ENCODE measurements at regions not wholly inside any gene's neighbourhood (a gene's known extent, or its start where the extent isn't known, plus 50 kb on each side); places are given as distances from the start of the nearest gene placed in this dataset.
A peak's percentile ranks its signal among the peaks of the same experiment; 100 is the strongest.

GRCh38 chr3:157820157-157820517 lies 286.1 kb downstream of the SHOX2 start:
- no peak overlapping the region for H3K9ac ChIP-seq (replicated peaks in 1 of 4; ENCODE audit: extremely low read depth in 1 of 4, low read depth in 3 of 4, low read length in 3 of 4)
- TF ChIP-seq RBBP5 (IDR thresholded peaks at IDR 0.05; ENCODE audit: borderline replicate concordance, low read depth, low read length) (no peak), KDM4A (IDR thresholded peaks at IDR 0.05; ENCODE audit: low read depth, low read length, severe bottlenecking) (no peak), YY1 (IDR thresholded peaks at IDR 0.05; ENCODE audit: low read depth, low read length) (no peak), TEAD4 (IDR thresholded peaks at IDR 0.05; ENCODE audit: low read depth, low read length) (no peak), BCL11A (IDR thresholded peaks at IDR 0.05; ENCODE audit: low read depth in 2 of 2, low read length in 2 of 2) (no peak), BACH1 (IDR thresholded peaks at IDR 0.05; ENCODE audit: low read length) (no peak), EZH2 (IDR thresholded peaks at IDR 0.05; ENCODE audit: low read depth, low read length, severe bottlenecking) (no peak), SRF (IDR thresholded peaks at IDR 0.05; ENCODE audit: low read depth, low read length) (no peak), KDM1A (IDR thresholded peaks at IDR 0.05; ENCODE audit: borderline replicate concordance, low read length) (no peak), TAF7 (optimal IDR thresholded peaks at IDR 0.05; ENCODE audit: borderline replicate concordance, low read depth, low read length) (no peak), E2F6 (IDR thresholded peaks at IDR 0.05) (no peak), HDAC6 (IDR thresholded peaks at IDR 0.05; ENCODE audit: low read depth, low read length) (no peak), ATF3 (IDR thresholded peaks at IDR 0.05; ENCODE audit: insufficient read depth, low read depth, low read length) (no peak), EP300 (IDR thresholded peaks at IDR 0.05; ENCODE audit: borderline replicate concordance in 1 of 2, low read depth in 2 of 2, low read length in 2 of 2) (no peak)

More at GRCh38 chr3:157820157-157820517, 286.1 kb downstream of the SHOX2 start:
- Histone ChIP-seq H3K4me3 (ENCODE audit: extremely low read depth in 1 of 4, insufficient read depth in 2 of 4, low read depth in 3 of 4, low read length in 4 of 4) (no peak overlapping the region; a peak in 1 of 8 replicates), H2BK12ac (ENCODE audit: low read depth, low read length) (no peak overlapping the region), H3K23ac (ENCODE audit: insufficient read length) (no peak overlapping the region), H2AK5ac (ENCODE audit: low read depth, low read length) (no peak overlapping the region), H3K79me2 (ENCODE audit: control insufficient read depth in 1 of 2, insufficient read depth in 2 of 2, low read length in 2 of 2) (no peaks in the 10 kb centered on the region), H3K27ac (ENCODE audit: low read depth, low read length) (no peak overlapping the region), H2BK120ac (replicated peaks; ENCODE audit: low read depth, low read length) (no peak overlapping the region), H4K5ac (ENCODE audit: insufficient read length, low read depth, low read length) (no peak overlapping the region), H2BK20ac (ENCODE audit: low read length) (no peak overlapping the region), H3K23me2 (ENCODE audit: low read depth, low read length) (no peaks in the 10 kb centered on the region), H3K79me1 (ENCODE audit: low read depth, low read length) (no peaks in the 10 kb centered on the region), H2AFZ (ENCODE audit: low read length) (peak overlapping the region; percentile 97), H4K20me1 (replicated peaks in 1 of 2; ENCODE audit: control insufficient read depth in 1 of 2, insufficient read depth in 2 of 2, low read length in 2 of 2) (no peaks in the 10 kb centered on the region), H3K9me3 (ENCODE audit: insufficient read depth in 2 of 2, low read depth in 1 of 2, low read length in 1 of 2) (no peaks in the 10 kb centered on the region), H4K91ac (replicated peaks; ENCODE audit: insufficient read length, low read length) (no peak overlapping the region), H4K8ac (ENCODE audit: extremely low read depth, insufficient read depth, low read length) (no peak overlapping the region), H2BK15ac (ENCODE audit: low read length) (no peak overlapping the region), H3K36me3 (ENCODE audit: control insufficient read depth in 2 of 4, insufficient read depth in 4 of 4, low read length in 3 of 4) (no peaks in the 10 kb centered on the region), H3K27me3 (replicated peaks in 1 of 4; ENCODE audit: control insufficient read depth in 3 of 4, extremely low read depth in 1 of 4, insufficient read depth in 3 of 4, low read length in 3 of 4) (no peaks in the 10 kb centered on the region), H3K4ac (replicated peaks; ENCODE audit: insufficient read length, low read depth, low read length) (no peak overlapping the region), H3K14ac (ENCODE audit: insufficient read length) (no peak overlapping the region), H3K4me1 (replicated peaks in 1 of 4; ENCODE audit: control insufficient read depth in 3 of 4, insufficient read depth in 4 of 4, low read length in 3 of 4) (no peaks in the 10 kb centered on the region; a peak in 1 of 7 replicates), H3K4me2 (ENCODE audit: insufficient read depth in 1 of 2, low read depth in 2 of 2, low read length in 2 of 2) (0 out of 4 replicates have a peak overlapping the region, but pooled peaks of 1 of the 2 experiments have one; percentile 4), H3K56ac (replicated peaks; ENCODE audit: insufficient read length, low read depth, low read length) (no peak overlapping the region), H2BK5ac (ENCODE audit: low read depth, low read length) (no peak overlapping the region), H3K18ac (ENCODE audit: extremely low read depth, low read length) (no peak overlapping the region)
- CTCF ChIA-PET (ENCODE audit: partially characterized antibody) = interaction anchor here (0.8 to 1.7 kb wide), 6 partner anchors 8 to 285 kb away, joined by 3 to 4 read pairs (median 4); no protein-coding TSS in a partner anchor
- POLR2A ChIA-PET (ENCODE audit: partially characterized antibody) = interaction anchor here (0.7 kb wide), 1 partner anchor 213 kb away, joined by 3 read pairs; no protein-coding TSS in a partner anchor
- FAIRE-seq (no peak), DNase-seq (ENCODE audit: low read depth in 1 of 2, low spot score in 2 of 2) (no peak)
